SKM-1 (cell line): ENCODE measurements at regions not wholly inside any gene's neighbourhood (a gene's known extent, or its start where the extent isn't known, plus 50 kb on each side); places are given as distances from the start of the nearest gene placed in this dataset.

Experiments used
- DNase-seq: peaks from one replicate; lab custom pipeline; 2025; ENCODE audit not compliant: unreplicated experiment; lab: John Stamatoyannopoulos, UW

DNA sequence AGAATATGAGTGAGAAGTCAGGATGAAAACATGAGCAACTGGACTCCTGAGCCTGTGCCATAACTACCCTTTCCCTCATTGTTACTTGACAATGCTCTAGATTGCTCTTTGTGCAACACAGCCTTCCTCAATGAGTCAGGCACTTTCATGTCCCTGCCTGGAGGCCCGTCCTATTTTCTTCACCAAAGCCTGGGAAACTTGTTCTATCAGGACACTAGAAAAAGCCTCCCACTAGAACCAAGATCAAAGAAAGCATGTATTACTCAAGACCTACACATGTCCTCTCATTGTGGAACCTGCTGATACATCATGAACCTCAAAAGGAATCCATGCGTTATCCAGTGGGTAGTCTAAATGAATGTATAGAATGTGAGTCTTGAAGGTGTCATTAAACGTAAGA, 624.5 kb downstream of the TOX3 start:
- DNase-seq: no peak

DNA sequence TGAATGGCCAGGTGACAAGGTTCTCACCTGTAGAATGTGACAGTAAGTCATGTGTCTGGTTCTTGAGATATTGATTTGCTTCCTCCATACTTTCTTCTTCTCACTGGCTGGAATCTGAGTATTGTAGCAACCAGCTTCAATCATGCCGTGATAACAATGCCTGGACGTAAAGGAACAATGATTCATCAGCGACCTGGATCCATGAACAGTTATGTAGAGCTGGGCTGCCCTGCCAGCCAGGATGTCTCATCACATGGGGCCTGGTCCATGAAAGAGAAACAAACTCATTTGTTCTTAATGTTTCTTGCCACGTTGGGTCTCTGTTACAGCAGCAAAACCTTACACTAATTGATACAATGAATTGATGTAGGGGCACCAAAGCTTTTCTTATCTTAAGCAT, 627.2 kb downstream of the TOX3 start:
- DNase-seq: no peak

DNA sequence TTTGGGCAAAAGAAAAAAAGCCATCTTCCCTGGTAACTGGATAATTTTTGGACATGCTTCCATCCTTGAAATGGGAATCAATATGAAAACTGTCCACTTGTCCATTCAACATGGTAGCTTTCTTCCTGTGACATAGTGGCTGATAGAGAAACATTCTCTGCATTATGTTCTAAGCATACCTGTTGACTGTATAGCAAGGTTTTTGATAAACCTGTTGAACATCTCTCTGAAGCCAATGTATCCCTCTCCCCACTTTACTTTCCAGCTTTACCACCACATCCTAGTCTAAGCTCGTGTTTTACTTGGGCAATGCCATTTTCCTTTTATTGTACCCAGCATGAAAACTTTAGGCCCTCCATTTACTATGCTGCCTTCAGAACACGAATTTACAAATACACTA, 630.1 kb downstream of the TOX3 start:
- no peak for DNase-seq

DNA sequence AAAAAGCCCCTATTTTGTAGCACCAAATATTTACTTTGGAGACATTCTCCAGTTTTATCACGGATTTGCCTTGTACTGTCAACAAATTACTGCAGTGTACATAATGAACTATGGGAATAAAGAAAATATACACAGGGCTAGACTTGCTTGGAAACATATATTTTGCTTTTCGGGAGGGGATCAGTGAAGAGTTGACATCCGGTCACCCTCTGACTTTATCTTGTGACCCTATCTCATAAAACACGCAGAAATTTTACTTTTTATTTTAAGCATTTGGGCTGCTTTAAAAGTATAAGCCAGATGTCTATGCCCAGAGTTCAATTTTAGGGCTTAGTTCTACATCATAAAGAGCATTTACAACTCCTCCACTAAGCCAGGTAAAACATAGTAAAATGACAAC, 630.7 kb downstream of the TOX3 start:
- no peak for DNase-seq

DNA sequence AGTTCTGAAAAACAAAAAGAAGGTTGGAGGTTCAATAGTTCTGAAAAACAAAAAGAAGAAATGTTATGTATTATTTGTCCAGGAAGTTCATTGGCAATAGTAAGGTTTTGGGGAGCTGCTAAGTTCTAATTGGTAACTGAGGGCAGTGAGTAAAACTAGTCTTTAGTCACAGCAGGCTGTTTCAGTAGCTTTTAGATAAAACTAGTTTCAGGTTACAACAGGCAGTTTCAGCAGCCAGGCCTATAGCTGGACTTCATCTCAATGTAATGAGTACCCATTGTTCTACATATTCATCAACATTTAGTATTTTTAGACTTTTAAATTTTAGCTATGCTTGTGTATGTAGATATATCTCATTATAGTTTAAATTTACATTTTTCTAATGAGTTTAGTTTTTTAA, 639.3 kb downstream of the TOX3 start:
- DNase-seq: no peak

DNA sequence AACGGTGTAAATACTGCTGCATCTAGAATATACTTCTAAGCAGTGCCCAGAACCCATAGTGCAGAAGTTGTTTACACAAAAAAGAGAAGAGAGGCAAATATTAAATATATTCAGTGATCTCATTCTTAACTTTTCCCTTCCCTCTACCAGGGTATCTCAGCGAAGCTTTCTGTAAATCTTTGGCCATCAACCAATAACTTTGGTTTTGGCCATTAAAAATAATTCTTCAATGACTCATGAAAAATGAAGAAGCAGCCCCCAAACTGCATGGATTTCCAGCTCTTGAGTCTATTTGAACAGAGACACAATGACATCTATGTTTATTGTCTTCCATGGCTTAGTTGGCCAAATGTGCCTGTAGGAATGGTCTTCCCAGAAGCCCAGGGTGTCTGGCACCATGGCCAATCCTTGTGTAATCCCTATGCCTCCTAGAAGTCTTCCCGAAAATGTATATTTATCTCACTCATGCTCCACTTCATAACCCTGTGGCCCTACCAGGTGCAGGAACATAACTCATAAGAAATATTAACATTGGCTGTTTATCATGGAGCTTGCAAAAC, 646.6 kb downstream of the TOX3 start:
- no peak for DNase-seq

DNA sequence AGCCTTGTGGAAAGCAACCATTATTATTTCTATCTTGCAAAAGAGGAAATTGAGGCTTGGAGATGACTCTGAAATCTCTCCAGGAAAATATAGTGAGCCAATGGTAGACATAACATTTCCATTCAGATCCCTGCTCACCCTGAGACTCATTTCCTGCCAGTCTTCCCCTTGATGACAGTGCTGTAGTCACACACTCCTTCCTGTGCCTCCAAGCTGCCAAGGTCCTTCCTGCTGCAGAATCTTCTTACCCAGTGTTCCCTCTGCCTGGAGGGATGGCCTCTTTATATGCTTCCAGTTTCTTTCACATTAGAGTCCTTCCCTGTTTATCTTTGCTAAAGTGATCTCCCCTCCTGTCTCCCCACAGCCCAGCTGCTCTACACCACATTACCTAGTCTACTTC, 648.1 kb downstream of the TOX3 start:
- DNase-seq: no peak

DNA sequence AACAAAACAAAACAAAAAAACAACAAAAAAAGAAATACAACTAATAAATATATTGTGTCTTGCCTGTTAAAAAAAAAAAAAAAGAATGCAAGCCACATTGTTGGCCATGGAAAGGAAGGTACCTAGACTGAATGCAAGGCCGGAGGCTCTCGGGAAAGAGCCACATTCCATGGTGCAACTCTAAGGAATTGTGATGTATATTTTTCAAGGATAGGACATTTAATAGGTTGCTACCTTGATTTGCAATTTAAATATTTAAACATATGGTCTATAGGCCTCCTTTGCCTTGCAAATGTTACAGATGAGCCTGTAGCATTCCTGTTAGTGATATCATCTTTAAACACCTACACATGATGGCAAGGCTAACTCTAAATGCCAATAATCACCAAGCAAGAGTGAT, 650.9 kb downstream of the TOX3 start:
- DNase-seq: no peak

DNA sequence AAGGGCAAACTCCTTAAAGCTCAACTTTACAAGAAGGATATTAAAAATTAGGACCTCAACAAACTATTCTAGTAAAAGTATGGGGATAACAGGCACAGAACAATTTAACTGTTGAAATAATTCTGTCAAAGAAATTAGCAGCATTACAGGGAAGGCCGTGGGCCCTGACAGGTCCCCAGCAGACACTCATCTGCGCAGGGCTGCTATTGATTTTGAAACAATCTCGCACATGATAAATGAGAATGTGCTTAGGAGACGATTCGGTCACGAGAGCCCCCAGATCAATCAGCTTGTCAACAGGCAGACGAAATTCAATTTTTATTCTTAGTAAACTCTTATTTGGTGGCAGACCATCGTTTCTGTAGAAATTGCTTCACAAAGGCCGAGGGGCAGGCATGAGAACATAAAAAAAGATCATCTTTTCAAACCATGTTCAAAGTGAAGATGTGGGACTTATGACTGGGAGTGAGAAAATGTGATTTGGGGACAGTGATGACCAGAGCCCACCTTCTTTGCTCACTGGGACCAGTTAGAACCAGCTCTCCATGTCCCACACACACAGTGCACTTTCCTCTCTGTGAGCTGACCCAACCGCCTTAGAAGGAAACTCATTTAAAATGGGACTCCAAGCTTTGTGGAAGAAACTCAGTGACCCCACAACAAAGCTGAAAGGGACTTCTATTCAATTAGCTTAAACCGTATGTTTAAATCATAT, 654.5 kb downstream of the TOX3 start:
- no peak for DNase-seq

DNA sequence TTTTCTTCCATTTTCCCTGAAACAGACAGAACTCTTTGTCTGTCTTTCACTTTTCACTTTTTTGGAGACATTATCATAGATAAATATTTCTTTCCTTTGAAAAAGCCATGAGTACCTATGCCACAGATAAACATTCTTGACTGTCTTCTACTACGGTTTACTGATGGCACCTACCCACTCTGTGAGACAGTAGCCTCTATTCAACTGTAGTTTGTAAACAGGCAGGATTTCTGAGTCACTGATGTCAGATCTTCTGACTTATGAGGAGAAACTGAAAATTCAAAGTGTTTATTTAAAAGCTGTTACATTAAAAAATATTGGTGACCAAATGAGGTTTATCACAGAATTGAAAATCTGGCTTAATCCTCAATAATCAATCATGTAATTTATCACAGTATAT, 658.4 kb downstream of the TOX3 start:
- no peak for DNase-seq

DNA sequence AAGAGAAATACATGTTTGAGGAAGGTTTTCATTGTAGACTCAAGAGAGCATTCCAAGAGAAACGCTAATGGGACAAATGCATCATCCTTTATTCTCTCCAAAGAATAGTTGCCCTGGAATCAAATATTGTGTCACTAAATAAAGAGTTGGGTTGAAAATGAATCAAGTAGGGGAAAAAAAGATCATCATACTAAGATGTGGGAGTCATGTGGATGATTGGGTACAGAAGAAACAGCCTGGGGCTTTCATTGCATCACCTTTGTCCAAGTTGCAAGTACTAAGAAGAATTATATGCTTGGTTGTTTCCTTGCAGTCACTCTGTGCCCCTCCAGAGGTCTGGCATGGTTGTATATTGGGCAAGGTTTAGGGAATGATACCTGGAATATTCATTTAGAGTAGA, 658.9 kb downstream of the TOX3 start:
- DNase-seq: no peak

DNA sequence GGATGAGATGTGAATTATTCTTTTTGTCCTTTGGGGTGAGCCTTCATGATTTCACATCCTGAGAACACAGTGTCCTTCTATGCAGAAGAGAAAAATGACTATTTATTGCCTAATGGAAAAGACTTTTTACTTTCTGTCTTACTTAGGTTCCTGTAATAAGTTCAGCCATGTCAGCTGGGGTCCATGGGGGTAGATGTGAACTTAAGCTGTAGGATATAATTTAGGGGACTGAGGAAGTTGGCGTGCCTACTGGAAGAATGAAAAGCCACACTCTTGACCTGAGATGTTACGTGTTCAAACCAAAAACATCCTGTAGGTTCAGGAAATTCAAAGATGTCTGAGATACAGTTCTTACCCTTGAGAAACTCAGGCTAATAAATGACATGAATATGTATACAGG, 660.5 kb downstream of the TOX3 start:
- DNase-seq: no peak

DNA sequence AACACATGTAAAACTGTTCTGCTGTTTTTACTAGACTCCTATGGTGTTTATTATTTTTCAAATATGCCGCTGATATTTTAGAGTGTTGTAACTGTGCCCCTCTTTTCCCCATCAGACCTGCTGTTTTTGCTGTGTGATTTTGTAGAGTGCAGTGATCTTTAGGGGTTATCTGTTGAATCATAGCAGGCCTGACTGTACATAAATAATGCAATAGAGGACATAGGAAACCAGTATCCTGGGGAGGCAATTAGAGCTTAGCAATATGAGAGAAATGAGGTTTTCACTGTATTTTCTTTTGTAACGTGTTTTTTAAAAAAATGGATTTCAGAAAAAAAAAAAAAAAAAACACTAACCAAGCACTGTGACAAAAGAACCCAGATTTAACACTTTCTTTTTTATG, 662.2 kb downstream of the TOX3 start:
- no peak for DNase-seq

DNA sequence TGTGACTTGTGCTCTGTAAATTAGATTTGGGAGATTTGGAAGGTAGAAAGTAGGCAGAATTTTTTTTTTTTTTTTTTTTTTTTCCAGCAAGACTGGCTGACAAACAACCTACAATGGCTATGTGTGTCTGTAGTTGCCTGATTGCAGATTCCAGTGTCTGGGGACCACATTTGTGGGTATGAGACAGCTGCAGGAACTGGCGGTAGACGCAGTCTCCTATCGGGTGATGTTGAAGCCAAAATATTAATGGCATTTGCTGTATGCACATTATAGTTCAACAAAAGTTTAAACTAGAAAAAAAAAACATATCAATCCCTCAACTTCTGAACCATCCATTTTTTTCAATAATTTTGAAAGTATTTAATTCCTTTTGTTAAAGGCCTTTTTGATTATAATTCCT, 665.2 kb downstream of the TOX3 start:
- DNase-seq: no peak

DNA sequence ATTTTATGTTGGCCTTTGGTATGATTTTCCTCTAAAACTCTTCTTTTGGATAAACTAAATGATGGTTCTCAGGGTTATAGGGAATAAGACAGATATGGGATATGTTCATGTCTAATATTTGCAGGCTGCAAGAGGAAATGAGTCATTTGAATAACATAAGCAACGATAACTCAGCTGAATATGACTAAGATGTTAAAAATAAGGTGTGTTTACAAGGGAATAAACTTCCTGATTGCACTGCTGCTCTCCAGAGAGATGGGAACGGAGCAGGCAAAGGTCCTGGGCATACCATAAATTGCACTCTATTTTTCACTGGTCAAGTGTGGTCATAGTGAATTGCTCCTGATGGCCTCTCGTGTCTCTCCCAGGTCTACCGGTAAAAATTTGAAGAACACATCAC, 666.2 kb downstream of the TOX3 start:
- no peak for DNase-seq

DNA sequence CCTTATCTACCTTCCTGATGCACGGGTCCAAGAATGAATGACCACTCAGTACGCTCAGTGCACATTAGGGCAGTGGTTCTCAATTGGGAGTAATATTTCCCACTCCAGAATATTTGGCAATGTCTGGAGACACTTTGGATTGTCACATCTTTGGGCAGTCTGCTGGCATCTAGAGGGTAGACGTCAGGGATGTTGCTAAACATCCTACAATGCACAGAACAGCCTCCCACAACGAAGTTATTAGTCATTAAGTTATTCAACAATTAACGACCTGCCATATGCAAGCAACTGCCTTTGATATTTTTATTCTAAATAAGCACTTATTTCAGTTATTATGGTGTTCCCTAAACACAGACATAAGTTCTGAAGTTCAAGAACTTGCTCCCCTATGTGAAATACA, 669.3 kb downstream of the TOX3 start:
- no peak for DNase-seq

DNA sequence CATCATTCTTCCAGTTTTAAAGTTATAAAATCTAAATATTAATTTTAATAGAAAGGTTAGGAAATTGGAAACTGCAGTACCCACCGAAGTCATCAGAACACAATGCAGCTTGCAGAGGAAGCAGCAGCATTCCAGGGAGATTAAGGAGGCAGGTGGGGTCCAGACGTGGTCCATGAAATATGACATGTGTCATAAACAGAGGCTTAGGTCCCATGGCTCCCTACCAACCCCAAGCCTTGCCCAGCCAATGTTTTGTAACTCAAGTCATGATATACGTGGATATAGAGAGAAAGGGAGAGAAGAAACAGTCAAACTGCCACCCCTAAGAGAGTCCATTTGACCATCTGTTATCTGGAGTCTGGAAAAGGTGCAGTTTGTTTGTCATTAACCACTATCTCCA, 670.0 kb downstream of the TOX3 start:
- no peak for DNase-seq

DNA sequence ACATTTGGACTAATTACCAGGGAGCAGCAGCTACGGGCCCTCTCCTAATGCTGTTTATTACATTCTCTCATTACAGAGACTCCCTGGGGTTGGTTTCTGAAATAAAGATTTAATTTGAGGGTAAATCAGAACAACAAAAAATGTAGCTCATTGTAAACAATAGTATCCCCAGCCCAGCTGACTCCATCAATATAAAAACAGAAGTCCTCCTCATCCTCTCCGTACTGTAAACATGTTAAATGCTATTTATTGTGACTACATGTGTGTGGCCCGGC, 670.4 kb downstream of the TOX3 start:
- DNase-seq: no peak

DNA sequence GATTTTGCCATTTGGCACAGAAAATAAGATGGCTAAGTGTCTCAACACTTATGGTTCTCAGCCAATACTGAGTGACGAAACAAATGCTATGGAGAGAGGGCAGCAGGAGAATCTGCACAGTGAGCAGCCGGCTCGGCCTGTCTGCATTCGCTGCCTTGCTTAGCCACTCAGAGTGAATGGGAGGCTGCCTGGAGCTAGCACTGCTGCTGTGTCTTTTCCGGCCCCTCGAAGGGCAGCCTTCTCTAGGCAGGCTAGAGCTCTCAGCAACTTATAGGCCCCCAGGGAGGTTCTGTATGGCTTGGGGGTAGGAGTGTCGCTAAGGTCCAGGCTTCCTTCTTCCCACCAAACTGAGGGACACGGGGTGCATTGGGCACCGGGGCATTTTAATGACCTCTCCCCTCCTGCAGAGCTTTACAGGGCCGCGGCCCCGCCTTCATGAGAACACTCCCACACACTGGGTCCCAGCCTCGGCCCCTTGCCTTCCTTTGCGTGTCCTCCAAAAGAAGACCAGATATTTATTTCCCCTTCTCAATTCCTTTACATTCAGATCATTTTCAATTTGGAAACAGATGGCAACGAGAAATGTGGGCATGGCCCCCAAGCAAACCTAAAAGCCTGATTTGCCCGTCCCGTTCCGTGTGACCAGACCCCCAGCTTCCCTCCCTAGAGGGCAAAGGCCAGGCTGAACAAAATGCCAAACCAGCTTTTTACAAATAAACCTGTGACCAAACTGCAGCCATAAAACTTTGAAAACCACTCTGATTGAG, 670.9 kb downstream of the TOX3 start:
- no peak for DNase-seq

DNA sequence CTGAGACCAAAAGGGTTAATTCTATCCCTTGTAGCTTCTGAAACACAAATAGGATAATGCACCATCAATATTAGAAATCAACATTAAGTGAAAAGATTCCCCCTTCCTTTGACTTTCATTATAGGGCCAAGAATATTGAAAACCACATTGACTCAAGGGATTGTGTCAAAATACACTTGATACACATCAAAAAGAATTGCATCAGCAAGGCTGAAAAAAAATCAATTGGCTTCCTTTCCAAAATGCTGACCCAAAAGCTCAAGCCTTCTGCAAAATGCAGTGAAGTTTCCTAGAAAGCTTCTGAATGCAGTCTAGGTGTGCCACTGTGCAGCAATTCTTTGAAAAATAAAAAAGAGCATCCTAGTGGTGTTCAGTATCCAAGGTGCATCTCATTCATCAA, 674.4 kb downstream of the TOX3 start:
- no peak for DNase-seq

DNA sequence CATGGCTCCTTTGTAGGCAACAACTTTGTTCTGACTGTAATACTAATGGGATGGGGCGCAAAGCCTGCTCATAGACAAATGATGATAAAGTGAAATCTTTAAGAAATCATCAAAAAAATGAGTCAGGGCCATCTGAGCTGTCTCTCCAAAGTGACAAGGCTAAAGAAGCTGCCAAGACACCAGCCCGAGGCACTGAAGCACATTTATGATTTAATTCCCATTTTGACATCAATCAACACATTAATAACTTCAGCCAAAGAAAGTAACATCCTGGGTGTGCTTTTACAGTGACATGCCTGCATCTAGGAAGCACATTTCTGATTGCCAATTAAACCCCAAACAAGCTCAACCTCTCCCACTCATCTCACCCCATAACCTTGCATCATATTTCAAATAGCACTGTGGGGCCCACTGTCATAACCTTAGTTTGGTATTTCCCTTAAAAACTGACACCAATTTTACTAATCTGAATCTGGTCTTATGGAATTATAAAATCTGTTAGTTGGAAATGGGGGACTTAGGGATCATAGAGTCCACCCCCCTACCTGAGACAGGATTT, 676.6 kb downstream of the TOX3 start:
- DNase-seq: no peak

DNA sequence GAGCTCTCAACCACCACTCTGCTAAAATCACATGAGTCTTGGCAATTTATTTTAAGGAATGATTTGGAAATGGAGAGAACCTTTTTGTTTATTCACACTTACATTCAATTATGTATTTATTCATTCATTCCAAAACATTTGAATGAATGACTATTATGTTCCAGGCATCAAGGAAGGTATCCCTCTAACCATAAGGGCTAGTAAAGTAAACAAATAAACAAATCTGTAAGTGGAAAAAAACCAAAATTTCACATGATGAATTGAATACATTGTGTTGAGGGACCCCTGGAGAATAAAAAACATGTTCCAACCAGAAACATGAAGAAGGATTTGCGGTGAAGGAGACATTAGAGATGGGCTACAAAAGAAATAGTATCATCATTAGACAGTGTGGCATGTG, 677.8 kb downstream of the TOX3 start:
- no peak for DNase-seq

DNA sequence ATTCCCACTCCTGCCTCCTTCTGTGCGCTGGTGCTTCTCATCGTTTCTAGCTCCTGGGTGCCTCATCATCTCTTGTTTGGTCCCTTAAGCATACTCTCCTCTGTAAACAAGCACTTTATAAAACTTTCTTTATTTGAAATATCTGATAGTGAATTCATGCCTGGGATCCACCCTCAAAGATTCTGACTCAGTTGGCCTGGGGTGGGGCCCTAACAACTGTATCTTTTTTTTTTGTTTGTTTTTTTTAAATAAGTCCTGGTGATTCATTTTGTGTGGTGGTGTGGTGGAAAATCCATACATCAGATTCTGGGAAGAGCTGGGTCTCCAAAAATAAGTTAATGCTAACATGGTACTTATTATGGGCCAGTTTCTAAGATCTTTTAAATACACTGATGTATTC, 678.3 kb downstream of the TOX3 start:
- DNase-seq: no peak
